Naive thymus-derived CD4-positive, alpha-beta T cell (primary cell): ENCODE measurements at regions not wholly inside any gene's neighbourhood (a gene's known extent, or its start where the extent isn't known, plus 50 kb on each side); places are given as distances from the start of the nearest gene placed in this dataset.
A peak's percentile ranks its signal among the peaks of the same experiment; 100 is the strongest.

Experiments
- ATAC-seq: fragments of 150-1000 bp; cut with Tn5 transposase; 2 replicates; pipeline ENCODE4 v1.10.0; 2021; ENCODE audit warnings: mild to moderate bottlenecking, moderate library complexity
- CTCF ChIA-PET: fragments of 350-600 bp; sonication (Branson Sonifier 250); formaldehyde crosslinking; loops from one replicate; lab custom pipeline; 2021; ENCODE audit warnings: antibody characterized with exemption; lab: Charles Lee
- POLR2A ChIA-PET: fragments of 350-600 bp; sonication (Branson Sonifier 250); formaldehyde crosslinking; loops from one replicate; lab custom pipeline; 2021; ENCODE audit warnings: antibody characterized with exemption, inconsistent platforms; lab: Charles Lee
- DNase-seq, 9 donors: peaks; one replicate each; pipeline versions ENCODE4 v3.0.0 to v3.0.0-alpha.2; 2020 to 2022; ENCODE audit warnings: mixed read lengths in 1 of 9
- H3K27ac ChIP-seq: one replicate; pipeline ENCODE4 v1.7.0; 2013; ENCODE audit warnings: mild to moderate bottlenecking, low read depth, low read length, moderate library complexity
- H3K27me3 ChIP-seq, 2 donors: one replicate each; pipeline ENCODE4 v1.7.0; 2013; ENCODE audit warnings: low read length in 2 of 2, mild to moderate bottlenecking in 2 of 2, moderate library complexity in 2 of 2; ENCODE audit not compliant: control insufficient read depth in 2 of 2, insufficient read depth in 2 of 2
- H3K36me3 ChIP-seq, 3 experiments: 1 replicate in 2 of 3; 2 replicates in 1 of 3; pipeline ENCODE4 v1.7.0; 2013; ENCODE audit warnings: low read length in 3 of 3, mild to moderate bottlenecking in 3 of 3, moderate library complexity in 1 of 3; ENCODE audit not compliant: insufficient read depth in 3 of 3, control insufficient read depth in 2 of 3
- H3K4me1 ChIP-seq, 2 donors: one replicate each; pipeline ENCODE4 v1.7.0; 2013; ENCODE audit warnings: low read length in 2 of 2, mild to moderate bottlenecking in 2 of 2, moderate library complexity in 1 of 2; ENCODE audit not compliant: control insufficient read depth in 2 of 2, insufficient read depth in 2 of 2
- H3K4me3 ChIP-seq: 2 replicates; pipeline ENCODE4 v1.7.0; 2013; ENCODE audit warnings: mild to moderate bottlenecking, low read length
- H3K9me3 ChIP-seq, 3 experiments: 1 replicate in 2 of 3; 2 replicates in 1 of 3; pipeline ENCODE4 v1.7.0; 2013; ENCODE audit warnings: low read length in 3 of 3; ENCODE audit not compliant: control insufficient read depth in 2 of 3
- H3K27ac Mint-ChIP-seq, 9 donors: one replicate each; pipeline ENCODE4 v1.8.0; 2020 to 2022; ENCODE audit warnings: mixed read lengths in 9 of 9, mild to moderate bottlenecking in 8 of 9, moderate library complexity in 5 of 9, inconsistent platforms in 2 of 9
- H3K27me3 Mint-ChIP-seq, 5 donors: one replicate each; pipeline ENCODE4 v1.8.0; 2021 to 2022; ENCODE audit warnings: mixed read lengths in 5 of 5, mild to moderate bottlenecking in 1 of 5
- H3K36me3 Mint-ChIP-seq, 5 donors: one replicate each; pipeline ENCODE4 v1.8.0; 2020 to 2022; ENCODE audit warnings: mixed read lengths in 5 of 5, mild to moderate bottlenecking in 3 of 5, inconsistent platforms in 1 of 5
- H3K4me1 Mint-ChIP-seq, 7 donors: one replicate each; pipeline ENCODE4 v1.8.0; 2020 to 2022; ENCODE audit warnings: mixed read lengths in 7 of 7, mild to moderate bottlenecking in 3 of 7, inconsistent platforms in 1 of 7
- H3K4me3 Mint-ChIP-seq, 10 donors: one replicate each; pipeline ENCODE4 v1.8.0; 2020 to 2022; ENCODE audit warnings: mild to moderate bottlenecking in 10 of 10, mixed read lengths in 10 of 10, moderate library complexity in 6 of 10, inconsistent platforms in 2 of 10
- H3K9me3 Mint-ChIP-seq, 11 donors: one replicate each; pipeline ENCODE4 v1.8.0; 2020 to 2022; ENCODE audit warnings: mixed read lengths in 11 of 11, mild to moderate bottlenecking in 4 of 11, inconsistent platforms in 1 of 11, moderate library complexity in 1 of 11
- intact Hi-C, 2 donors: fragments of 100-400 bp; cut with micrococcal nuclease; formaldehyde crosslinking; loops; one replicate each; pipeline ENCODE4 v1.15.1; 2023

GRCh38 chr5:142447887-142448286 is 123.1 kb upstream of the SPRY4 start:
- Histone ChIP-seq H3K27ac (no peak overlapping the region), H3K9me3 (no peaks in the 10 kb centered on the region), H3K4me3 (no peak overlapping the region), H3K27me3 (no peaks in the 10 kb centered on the region), H3K4me1 (no peaks in the 10 kb centered on the region), H3K36me3 (no peaks in the 10 kb centered on the region)
- POLR2A ChIA-PET, result no interaction called here
- peaks cover 0 to 22% (median 4%) of the 10 kb centered on the region in 5 donors for H3K27me3 Mint-ChIP-seq
- H3K4me3 Mint-ChIP-seq, result no peak overlapping the region
- CTCF ChIA-PET, result interaction anchor here (0.7 kb wide), 2 partner anchors 11 to 114 kb away, joined by 3 read pairs; no protein-coding TSS in a partner anchor
- peaks cover 0 to 5% (median 0%) of the 10 kb centered on the region in 7 donors for H3K4me1 Mint-ChIP-seq
- ATAC-seq, result no peak
- H3K9me3 Mint-ChIP-seq, result peaks cover 0 to 38% (median 13%) of the 10 kb centered on the region in 11 donors
- DNase-seq, result no peak
- no peak overlapping the region for H3K27ac Mint-ChIP-seq
- intact Hi-C loops, result no loop called here
- H3K36me3 Mint-ChIP-seq, result peaks cover 5 to 13% (median 6%) of the 10 kb centered on the region in 5 donors

- no peaks in the 10 kb centered on the region for H3K27me3 ChIP-seq
- H3K27ac ChIP-seq, result no peak overlapping the region
- ChIA-PET CTCF (no interaction called here), POLR2A (no interaction called here)
- H3K9me3 ChIP-seq, result no peaks in the 10 kb centered on the region
- H3K4me1 ChIP-seq, result peaks cover 0 to 2% of the 10 kb centered on the region in 2 donors
- no peaks in the 10 kb centered on the region for H3K36me3 ChIP-seq
- Mint-ChIP-seq H3K9me3 (peaks cover 0 to 35% (median 13%) of the 10 kb centered on the region in 11 donors), H3K4me3 (no peak overlapping the region), H3K36me3 (peaks cover 5 to 11% (median 6%) of the 10 kb centered on the region in 5 donors), H3K27me3 (peaks cover 0 to 20% (median 2%) of the 10 kb centered on the region in 5 donors), H3K4me1 (peaks cover 3 to 7% (median 3%) of the 10 kb centered on the region in 7 donors), H3K27ac (no peak overlapping the region)
- ATAC-seq, result no peak
- intact Hi-C loops, result no loop called here
- H3K4me3 ChIP-seq, result no peak overlapping the region
- DNase-seq, result no peak
These were observed 122.1 kb upstream of the SPRY4 start for GRCh38 chr5:142446960-142447279.

DNA sequence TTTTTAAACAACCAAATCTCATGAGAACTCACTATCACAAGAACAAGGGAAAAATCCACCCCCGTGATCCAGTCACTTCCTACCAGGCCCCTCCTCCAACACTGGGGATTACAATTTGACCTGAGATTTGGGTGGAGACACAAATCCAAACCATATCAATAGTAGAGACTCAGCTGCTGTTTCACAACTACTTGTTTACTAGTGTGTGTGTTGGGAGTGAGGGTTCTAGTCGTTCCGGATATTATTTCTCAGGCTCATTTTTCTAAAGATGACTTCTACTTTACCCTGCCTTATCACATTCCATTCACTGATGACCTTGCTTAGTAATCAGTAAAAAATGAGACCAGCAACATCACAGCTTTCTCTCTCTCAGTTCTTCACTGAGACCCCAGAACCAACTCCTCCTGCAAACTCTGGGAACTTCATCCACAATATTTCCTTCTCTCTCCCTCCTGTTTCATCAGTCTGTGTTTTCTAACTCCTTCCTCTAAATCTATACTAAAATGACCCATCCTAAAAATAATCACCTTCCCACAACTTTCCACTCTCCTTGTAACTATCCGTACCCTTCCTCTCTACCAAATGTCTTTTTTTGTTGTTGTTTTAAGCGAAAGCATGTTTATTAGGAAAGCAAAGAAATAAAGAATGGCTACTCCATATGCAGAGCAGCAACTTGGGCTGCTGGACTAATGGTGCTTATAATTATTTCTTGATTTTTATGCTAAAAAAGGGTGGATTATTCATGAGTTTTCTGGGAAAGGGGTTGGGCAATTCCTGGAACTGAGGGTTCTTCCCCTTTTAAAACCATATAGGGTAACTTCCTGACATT is 121.5 kb upstream of the SPRY4 start:
- ChIA-PET POLR2A (no interaction called here), CTCF (no interaction called here)
- Mint-ChIP-seq H3K27me3 (peaks cover 0 to 21% (median 0%) of the 10 kb centered on the region in 5 donors), H3K4me1 (peaks cover 9 to 11% (median 9%) of the 10 kb centered on the region in 7 donors), H3K4me3 (no peak overlapping the region), H3K27ac (peak overlapping the region in 1 of 9 donors; percentile 18), H3K36me3 (peaks cover 5 to 11% (median 6%) of the 10 kb centered on the region in 5 donors), H3K9me3 (peaks cover 0 to 34% (median 12%) of the 10 kb centered on the region in 11 donors)
- intact Hi-C loops, result no loop called here
- ATAC-seq (no peak), DNase-seq (no peak)
- Histone ChIP-seq H3K4me3 (no peak overlapping the region), H3K36me3 (no peaks in the 10 kb centered on the region), H3K9me3 (no peaks in the 10 kb centered on the region), H3K4me1 (peaks cover 0 to 8% of the 10 kb centered on the region in 2 donors), H3K27ac (no peak overlapping the region), H3K27me3 (no peaks in the 10 kb centered on the region)

DNA sequence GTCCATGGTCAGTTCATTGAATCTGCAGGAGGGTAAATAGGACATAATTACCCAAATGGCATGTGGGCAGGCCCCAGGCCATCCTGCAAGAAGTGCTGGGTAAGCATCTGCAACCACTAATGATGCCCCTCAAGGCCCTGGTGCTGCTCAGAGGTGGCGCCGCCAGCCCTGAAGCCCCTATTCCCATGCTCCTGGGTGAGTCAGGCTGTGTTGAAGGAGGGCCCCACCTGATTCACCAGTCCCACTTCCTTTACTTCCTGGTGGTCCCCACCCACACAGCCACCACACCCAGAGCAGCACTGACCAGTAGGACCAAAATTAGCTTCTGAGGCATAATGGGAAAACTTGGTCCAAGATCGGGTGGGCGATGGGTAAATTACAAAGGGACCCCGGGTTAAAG is 120.4 kb upstream of the SPRY4 start:
- CTCF ChIA-PET, result interaction anchor here (0.7 kb wide), 1 partner anchor 436 kb away, joined by 3 read pairs; no protein-coding TSS in a partner anchor
- DNase-seq (no peak), ATAC-seq (no peak)
- H3K27ac ChIP-seq, result no peak overlapping the region
- Mint-ChIP-seq H3K36me3 (peaks cover 0 to 7% (median 0%) of the 10 kb centered on the region in 5 donors), H3K27me3 (peaks cover 0 to 21% (median 0%) of the 10 kb centered on the region in 5 donors), H3K4me3 (no peak overlapping the region), H3K27ac (no peak overlapping the region), H3K4me1 (peaks cover 11 to 18% (median 13%) of the 10 kb centered on the region in 7 donors), H3K9me3 (peaks cover 0 to 24% (median 5%) of the 10 kb centered on the region in 11 donors)
- POLR2A ChIA-PET, result no interaction called here
- no peak overlapping the region for H3K4me3 ChIP-seq
- H3K36me3 ChIP-seq, result no peaks in the 10 kb centered on the region
- H3K27me3 ChIP-seq, result no peaks in the 10 kb centered on the region
- no peaks in the 10 kb centered on the region for H3K9me3 ChIP-seq
- peaks cover 0 to 12% of the 10 kb centered on the region in 2 donors for H3K4me1 ChIP-seq
- intact Hi-C loops, result no loop called here

DNA sequence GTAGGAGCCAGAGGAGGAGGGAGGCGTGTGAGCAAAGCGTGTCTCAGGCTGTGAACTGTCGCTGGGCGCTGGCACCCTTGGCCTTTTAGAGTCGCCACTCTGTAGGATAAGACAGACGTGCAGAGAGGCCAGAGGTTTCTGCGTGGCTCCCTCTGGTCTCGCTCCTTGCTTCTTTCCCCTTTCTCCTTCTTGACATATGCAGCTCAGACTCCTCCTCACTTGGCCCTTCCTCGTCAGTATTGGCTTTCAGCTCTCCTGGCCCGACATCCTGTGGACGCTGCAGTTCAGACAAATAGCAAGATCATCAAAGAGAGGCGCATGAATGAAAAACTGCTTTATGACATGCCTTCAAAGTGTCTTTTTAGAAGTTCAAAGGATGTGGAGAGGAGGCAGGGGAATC is 116.8 kb upstream of the SPRY4 start:
- Histone ChIP-seq H3K27me3 (no peaks in the 10 kb centered on the region), H3K27ac (no peak overlapping the region), H3K4me1 (peaks cover 0 to 12% of the 10 kb centered on the region in 2 donors), H3K36me3 (no peaks in the 10 kb centered on the region), H3K9me3 (no peaks in the 10 kb centered on the region), H3K4me3 (no peak overlapping the region)
- peak in 7 of 9 donors; percentile 11 to 48 (median 31) for DNase-seq
- Mint-ChIP-seq H3K4me3 (peak overlapping the region; percentile 0 to 58 (median 43)), H3K9me3 (peaks cover 0 to 1% (median 0%) of the 10 kb centered on the region in 11 donors), H3K4me1 (peaks cover 14 to 34% (median 23%) of the 10 kb centered on the region in 7 donors), H3K27ac (peak overlapping the region in 1 of 9 donors; percentile 1), H3K36me3 (peaks cover 0 to 4% (median 0%) of the 10 kb centered on the region in 5 donors), H3K27me3 (peaks cover 0 to 13% (median 0%) of the 10 kb centered on the region in 5 donors)
- ATAC-seq, result peak; percentile 42
- intact Hi-C loops, result loop anchor here in 1 of 2 donors (1.0 to 5.0 kb wide), 2 partner anchors 114 to 289 kb away; partner anchors contain the start of gene SPRY4
- ChIA-PET CTCF (interaction anchor here (0.6 to 1.1 kb wide), 2 partner anchors 12 to 24 kb away, joined by 4 read pairs; no protein-coding TSS in a partner anchor), POLR2A (interaction anchor here (1.1 kb wide), 1 partner anchor 9 kb away, joined by 3 read pairs; no protein-coding TSS in a partner anchor)

GRCh38 chr5:142439207-142439860 is 114.5 kb upstream of the SPRY4 start:
- no peaks in the 10 kb centered on the region for H3K36me3 ChIP-seq
- Mint-ChIP-seq H3K9me3 (no peaks in the 10 kb centered on the region), H3K27ac (no peak overlapping the region)

More at GRCh38 chr5:142439207-142439860, 114.5 kb upstream of the SPRY4 start:
- no peaks in the 10 kb centered on the region for H3K9me3 ChIP-seq
- DNase-seq (no peak), ATAC-seq (no peak)
- peaks cover 0 to 12% of the 10 kb centered on the region in 2 donors for H3K4me1 ChIP-seq
- H3K27ac ChIP-seq, result no peak overlapping the region
- H3K27me3 Mint-ChIP-seq, result peaks cover 0 to 12% (median 0%) of the 10 kb centered on the region in 5 donors
- peaks cover 13 to 34% (median 26%) of the 10 kb centered on the region in 7 donors for H3K4me1 Mint-ChIP-seq
- ChIA-PET POLR2A (no interaction called here), CTCF (interaction anchor here (0.7 kb wide), 1 partner anchor 228 kb away, joined by 3 read pairs; no protein-coding TSS in a partner anchor)
- no peak overlapping the region for H3K4me3 Mint-ChIP-seq
- H3K27me3 ChIP-seq, result no peaks in the 10 kb centered on the region
- intact Hi-C loops, result no loop called here
- H3K4me3 ChIP-seq, result no peak overlapping the region
- peaks cover 0 to 2% (median 0%) of the 10 kb centered on the region in 5 donors for H3K36me3 Mint-ChIP-seq
